Bronchial epithelial cell (primary cell): ENCODE measurements at regions not wholly inside any gene's neighbourhood (a gene's known extent, or its start where the extent isn't known, plus 50 kb on each side); places are given as distances from the start of the nearest gene placed in this dataset.

Experiments
- DNase-seq: peaks from one replicate; pipeline ENCODE4 v3.0.0-alpha.2; 2010; ENCODE audit warnings: low read depth
- FAIRE-seq: peaks from 2 replicates; lab custom pipeline; 2011; peaks lifted over from hg19 to GRCh38; lab: Jason Lieb, UNC
- H3K27me3 ChIP-seq: 2 replicates; pipeline ENCODE4 v1.5.1; 2011; ENCODE audit warnings: low read length; ENCODE audit not compliant: control insufficient read depth, insufficient read depth
- H3K36me3 ChIP-seq: 2 replicates; pipeline ENCODE4 v1.5.1; 2011; ENCODE audit warnings: low read length; ENCODE audit not compliant: control insufficient read depth, insufficient read depth
- H3K4me3 ChIP-seq: 2 replicates; pipeline ENCODE4 v1.5.1; 2011; ENCODE audit warnings: mild to moderate bottlenecking, low read depth, low read length, control low read depth
- CTCF ChIP-seq: IDR thresholded peaks from 2 replicates; pipeline ENCODE4 v1.5.1; 2011; ENCODE audit warnings: mild to moderate bottlenecking, moderate library complexity, low read length, control low read depth, inconsistent platforms; ENCODE audit not compliant: insufficient read depth, severe bottlenecking

DNA sequence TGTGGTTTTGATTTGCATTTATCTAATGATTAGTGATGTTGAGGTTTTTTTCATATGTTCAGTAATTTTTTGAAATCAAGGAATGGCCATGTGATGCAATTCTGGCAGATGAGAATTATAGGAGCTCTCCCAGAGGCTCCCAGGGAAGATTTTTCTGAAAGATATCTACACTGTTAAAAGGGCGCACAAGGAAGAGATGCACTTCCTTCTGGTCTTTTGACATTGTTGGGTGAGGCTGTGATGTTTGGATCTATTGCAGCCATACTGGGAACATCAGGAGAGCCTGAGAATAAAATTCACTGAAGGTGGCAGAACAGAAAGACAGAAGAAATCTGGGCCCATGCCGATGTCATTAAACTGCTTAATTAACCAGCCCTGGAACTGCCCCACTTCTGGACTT lies 108.5 kb downstream of the DDX1 start:
- no peaks in the 10 kb centered on the region for H3K27me3 ChIP-seq
- FAIRE-seq (no peak), DNase-seq (no peak)

DNA sequence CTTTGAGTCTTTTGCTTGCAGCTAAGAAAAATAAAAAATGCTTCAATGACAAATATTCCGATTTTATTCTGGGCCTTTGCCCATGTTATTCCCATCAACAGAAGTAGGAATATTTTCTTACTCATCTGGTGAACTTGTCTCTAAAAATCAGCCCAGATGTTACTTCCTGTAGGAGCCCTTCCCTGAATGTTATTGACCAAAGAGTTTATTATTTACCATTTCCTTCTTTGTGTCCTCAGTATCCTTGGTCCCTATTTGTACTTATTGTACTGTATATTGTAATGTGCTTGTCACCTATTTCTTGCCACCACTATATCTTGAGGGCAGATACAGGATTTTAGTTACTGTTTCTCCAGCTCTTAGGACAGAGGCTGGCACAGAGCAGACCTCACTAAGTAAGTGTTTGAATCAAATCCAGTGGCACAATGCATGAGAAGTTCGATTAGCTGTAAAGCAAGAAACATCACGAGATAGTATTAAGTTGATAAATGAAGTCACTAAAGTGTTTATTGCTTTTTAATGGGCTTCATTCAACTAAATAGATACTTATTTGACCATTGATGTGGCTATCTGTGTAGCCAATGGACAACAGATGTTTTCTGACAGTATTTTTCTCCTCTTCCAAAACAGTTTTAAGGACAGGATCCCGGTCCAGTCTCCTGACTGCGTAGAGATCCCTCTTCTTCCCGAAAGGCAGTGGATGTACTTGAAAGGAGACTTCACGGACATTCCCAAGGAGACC lies 109.1 kb downstream of the DDX1 start:
- FAIRE-seq, result no peak
- Histone ChIP-seq H3K4me3 (no peak overlapping the region), H3K36me3 (no peaks in the 10 kb centered on the region), H3K27me3 (no peaks in the 10 kb centered on the region)
- TF ChIP-seq CTCF, result no peak
- no peak for DNase-seq

More for the DNA sequence above, 108.5 kb downstream of the DDX1 start:
- Histone ChIP-seq H3K4me3 (no peak overlapping the region), H3K36me3 (no peaks in the 10 kb centered on the region)
- no peak for TF ChIP-seq CTCF

GRCh38 chr2:15701341-15701907 lies 109.8 kb downstream of the DDX1 start:
- H3K36me3 ChIP-seq, result no peaks in the 10 kb centered on the region
- H3K27me3 ChIP-seq, result no peaks in the 10 kb centered on the region
- no peak for DNase-seq
- no peak for TF ChIP-seq CTCF
- no peak overlapping the region for H3K4me3 ChIP-seq
- FAIRE-seq, result no peak

- Histone ChIP-seq H3K27me3 (no peaks in the 10 kb centered on the region), H3K4me3 (no peak overlapping the region), H3K36me3 (no peaks in the 10 kb centered on the region)
- DNase-seq, result no peak
- no peak for FAIRE-seq
- TF ChIP-seq CTCF, result no peak
Observed at GRCh38 chr2:15701991-15702390, 110.3 kb downstream of the DDX1 start.

DNA sequence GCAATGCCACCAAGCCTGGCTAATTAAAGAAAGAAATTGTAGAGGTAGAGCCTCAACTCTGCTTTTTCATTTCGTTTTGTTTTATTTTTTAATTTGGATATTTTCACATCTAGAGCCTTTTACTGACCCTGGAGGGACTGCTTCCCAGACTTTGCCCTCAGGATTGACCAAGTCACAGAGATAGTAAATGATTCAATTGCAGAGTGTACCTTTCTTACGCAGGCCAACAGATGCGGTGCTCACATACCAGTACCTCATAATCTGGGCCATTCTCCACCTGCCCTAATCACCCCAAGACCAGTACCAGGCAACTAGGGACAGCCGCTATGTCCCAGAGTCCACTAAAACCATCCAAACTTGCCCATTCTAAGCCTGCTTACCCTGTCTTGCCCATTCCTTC lies 110.8 kb downstream of the DDX1 start:
- DNase-seq (no peak), FAIRE-seq (no peak)
- no peak for TF ChIP-seq CTCF
- H3K27me3 ChIP-seq, result no peaks in the 10 kb centered on the region
- H3K36me3 ChIP-seq, result no peaks in the 10 kb centered on the region
- no peak overlapping the region for H3K4me3 ChIP-seq
